DMS53 treated with DMSO at 0.1 percent for 48 hours (cell line): ENCODE measurements at regions not wholly inside any gene's neighbourhood (a gene's known extent, or its start where the extent isn't known, plus 50 kb on each side); places are given as distances from the start of the nearest gene placed in this dataset.
"Not testable (repeated sequence)": the region's sequence is repeated elsewhere in the genome, so short reads cannot be mapped to it uniquely, and the experiment has no call there.

Source experiments
- DNase-seq: peaks from one replicate; lab custom pipeline; 2025; ENCODE audit not compliant: unreplicated experiment; lab: John Stamatoyannopoulos, UW

- DNase-seq, result no peak
Measured at GRCh38 chr20:30484009-30484748, 773.3 kb upstream of the DEFB115 start.

DNA sequence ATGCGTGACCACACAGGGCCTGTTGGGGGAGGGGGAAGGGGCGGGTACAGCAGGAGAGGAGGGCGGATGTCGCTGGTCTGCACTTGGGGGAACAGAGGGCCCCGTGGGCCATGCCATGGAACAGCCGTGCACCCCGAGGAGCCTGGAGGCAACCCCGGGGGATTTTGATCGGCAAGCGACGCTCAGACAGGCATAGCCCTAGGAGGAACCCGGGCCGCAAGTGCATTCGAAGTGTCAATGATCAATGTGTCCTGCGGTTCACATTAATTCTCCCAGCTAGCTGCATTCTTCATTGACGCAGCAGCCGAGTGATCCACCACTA lies 772.8 kb upstream of the DEFB115 start:
- DNase-seq, result no peak

DNA sequence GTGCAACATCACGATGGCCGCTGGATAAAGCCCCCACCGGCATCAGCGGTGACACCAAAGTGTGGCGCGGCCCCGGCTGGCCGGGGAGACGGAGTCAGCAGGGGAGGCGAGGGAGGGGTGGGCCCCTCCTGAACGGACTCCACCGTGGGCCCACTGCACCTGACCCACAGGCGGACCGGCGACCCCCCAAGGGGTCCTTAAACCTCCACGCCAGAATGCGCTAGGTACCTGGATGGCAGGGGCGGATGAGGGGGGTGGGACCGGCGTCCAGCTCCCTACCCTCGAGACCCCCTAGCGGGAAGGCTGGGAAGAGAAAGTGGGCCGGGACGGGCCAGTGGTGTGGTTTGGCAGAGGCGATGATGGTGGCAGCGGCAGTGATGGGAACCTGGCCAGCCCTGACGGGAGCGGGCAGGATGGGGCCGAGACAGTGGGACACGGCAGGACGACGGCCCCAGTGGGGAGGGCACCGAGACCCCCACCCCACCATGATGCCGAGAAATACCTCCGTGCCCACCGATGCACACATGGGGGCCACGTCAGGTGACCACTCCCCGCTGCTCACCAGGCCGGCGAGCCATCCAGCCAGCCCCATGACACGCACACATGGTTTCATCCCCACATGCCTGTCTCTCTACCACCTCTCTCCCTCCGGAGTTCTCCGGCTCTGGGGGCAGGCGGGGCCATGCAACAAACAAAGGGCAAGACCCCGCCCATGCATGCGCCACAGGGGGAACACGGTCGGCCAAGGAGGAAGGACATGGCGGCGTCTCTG lies 771.9 kb upstream of the DEFB115 start:
- DNase-seq, result no peak

- no peak for DNase-seq
Measured at GRCh38 chr20:30486103-30486478, 771.4 kb upstream of the DEFB115 start.

- DNase-seq, result not testable (repeated sequence)
Measured at GRCh38 chr20:30487461-30487860, 770.0 kb upstream of the DEFB115 start.

DNA sequence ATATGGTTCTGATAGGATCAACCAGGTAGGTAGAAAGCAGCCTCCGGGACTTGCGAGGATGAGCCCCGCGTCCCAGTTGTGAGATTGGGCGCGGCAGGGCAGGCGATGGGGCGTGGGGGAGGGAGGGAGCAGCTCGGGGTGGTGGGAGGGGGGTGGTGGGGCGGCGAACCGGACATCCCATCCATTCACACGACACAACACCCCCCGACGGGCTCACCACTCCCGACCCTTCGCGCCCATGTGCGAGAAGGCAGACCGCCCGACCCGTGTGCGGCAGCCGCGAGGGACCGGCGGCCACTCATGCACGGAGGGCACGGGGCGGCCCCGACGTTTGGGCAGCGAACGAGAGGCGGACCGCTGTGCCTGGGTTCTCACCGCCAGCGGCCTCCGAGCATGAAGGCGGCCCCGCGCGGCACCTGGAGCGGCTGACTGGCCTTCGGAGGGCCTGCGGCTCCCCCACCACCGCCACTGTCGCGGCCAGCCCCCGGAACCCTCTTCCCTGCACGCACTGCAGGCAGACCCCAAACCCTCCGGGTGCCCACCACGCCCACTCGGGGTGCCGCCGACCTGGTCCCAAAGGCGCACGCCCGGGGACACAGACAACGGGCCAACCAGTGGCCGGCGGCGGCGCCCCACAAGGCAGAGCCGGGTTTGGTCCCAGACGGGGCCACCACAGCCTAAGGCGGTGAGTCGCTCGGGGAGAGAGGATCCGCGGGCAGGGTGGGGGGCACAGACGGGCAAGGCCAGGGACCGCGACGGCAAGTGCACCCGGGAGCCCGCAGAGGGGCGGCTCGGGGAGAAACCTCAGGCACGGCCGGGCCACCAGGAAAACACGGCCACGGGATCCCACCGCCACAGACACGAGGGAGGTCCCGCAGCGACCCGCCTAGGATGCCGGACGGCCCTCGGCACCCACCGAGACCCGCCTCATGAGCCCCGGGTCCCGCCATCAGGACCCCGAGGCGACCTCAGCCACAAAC lies 769.2 kb upstream of the DEFB115 start:
- DNase-seq, result no peak

- no peak for DNase-seq
Measured at GRCh38 chr20:30488941-30489613, 768.4 kb upstream of the DEFB115 start.

DNA sequence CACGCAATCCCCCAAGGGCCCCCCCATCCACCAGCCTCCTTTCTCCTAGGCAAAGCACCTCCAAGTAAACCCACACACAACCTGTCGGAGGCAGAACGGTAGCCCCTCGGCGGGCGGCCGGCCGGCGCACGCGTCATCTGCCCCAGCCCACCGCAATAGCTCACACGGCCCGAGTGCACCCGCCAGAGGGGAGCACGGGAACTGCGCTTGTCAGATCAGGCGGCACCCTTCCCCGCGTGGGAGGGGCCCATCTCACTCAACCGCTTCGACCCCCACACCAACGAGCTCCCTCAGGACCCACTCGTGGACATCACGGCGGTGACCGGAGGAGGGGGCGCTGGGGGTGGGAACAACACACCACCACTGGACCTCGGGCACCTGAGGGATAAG lies 767.9 kb upstream of the DEFB115 start:
- DNase-seq, result no peak

- DNase-seq, result no peak
Measured at GRCh38 chr20:30491016-30491415, 766.4 kb upstream of the DEFB115 start.

DNA sequence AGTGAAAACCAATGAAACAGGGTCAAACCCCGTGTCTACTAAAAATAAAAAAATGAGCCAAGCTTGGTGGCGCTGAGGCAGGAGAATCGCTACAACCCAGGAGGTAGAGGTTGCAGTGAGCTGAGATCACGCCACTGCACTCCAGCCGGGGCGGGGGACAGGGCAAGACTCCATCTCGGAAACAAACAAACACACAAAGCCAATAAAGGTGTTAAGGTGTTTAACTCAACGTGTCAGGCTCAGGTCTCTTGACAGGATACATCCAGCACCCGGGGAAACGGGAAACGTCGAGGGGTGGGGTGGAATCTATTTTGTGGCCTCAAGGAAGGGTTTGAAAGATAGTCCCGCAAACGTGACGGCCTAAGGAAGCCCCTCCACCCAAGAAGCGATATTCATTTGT lies 760.8 kb upstream of the DEFB115 start:
- not testable (repeated sequence) for DNase-seq

GRCh38 chr20:30497191-30497590 lies 760.3 kb upstream of the DEFB115 start:
- DNase-seq, result not testable (repeated sequence)

DNA sequence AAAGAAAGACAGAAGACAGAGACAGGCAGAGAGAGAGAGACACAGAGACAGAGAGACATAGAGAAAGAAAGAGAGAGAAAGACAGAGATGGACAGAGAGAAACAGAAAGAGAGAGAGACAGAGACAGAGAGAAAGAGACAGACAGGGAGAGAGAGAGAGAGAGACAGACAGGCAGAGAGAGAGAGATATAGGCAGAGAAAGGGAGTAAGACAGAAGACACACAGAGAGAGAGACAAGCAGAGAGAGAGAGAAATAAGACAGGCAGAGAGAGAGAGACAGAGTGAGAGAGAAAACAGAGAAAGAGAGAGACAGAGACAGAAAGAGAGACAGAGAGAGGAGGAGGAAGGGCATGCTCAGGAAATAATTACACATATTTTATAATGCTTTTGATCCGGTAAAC lies 758.3 kb upstream of the DEFB115 start:
- no peak for DNase-seq

DNA sequence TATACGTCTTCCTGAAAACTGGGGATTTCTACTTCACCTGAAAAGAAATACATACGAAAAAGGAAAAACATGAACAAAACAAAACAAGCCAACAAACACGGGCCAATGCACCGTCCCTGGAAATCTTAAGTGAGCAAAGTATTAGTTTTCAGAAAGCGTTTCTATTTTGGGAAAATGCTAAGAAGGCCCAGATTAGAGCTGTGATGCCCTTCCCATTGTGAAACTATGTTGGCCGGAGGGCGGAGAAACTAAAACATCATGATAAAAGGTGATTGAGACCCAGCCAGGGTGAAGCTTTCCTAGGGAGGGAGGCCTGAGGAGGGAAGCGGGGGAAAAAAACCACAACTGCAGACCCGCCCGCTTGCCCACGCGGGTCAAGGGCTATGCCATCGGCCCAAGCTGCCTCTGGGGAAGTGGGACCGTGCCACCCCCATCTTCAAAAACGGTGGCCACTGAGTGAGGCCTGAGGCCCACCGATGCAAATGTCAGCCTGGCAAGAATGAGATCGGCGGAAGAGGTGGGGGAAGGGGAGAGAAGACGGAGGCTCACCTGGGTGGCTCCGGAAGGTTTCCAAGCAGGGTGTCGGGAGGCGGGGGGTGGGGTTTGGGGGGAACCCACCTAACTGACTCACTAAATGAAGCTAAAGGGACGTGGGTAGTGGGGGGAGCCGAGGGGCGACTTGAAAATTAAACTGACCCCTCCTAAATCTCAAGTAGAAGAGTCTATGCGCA lies 757.6 kb upstream of the DEFB115 start:
- not testable (repeated sequence) for DNase-seq

- DNase-seq, result not testable (repeated sequence)
Measured at GRCh38 chr20:30500447-30500820, 757.0 kb upstream of the DEFB115 start.

DNA sequence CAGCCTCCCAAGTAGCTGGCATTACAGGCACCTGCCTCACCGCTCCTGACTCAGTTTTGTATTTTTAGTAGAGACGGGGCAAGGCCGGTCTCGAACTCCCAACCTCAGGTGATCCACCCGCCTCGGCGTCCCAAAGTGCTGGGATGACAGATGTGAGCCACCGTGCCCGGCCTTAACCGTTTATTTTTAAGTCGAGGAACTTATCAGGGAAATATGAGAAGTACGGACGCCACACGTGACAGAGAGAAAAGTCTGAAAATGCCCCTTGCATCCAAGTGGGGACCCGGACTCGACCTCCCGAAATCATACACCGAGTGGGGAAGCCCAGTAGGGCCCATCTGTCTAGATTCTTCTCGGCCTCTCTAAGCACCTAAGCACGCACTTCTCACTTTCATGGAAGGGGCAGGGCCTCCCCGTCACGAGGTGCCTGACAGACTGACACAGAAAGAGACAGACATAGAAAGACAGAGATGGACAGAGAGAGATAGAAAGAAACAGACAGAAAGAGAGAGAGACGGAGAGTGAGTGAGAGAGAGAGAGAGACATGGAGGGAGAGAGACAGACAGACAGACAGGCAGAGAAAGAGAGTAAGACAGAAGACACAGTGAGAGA lies 756.5 kb upstream of the DEFB115 start:
- no peak for DNase-seq

GRCh38 chr20:30502670-30503069 lies 754.8 kb upstream of the DEFB115 start:
- DNase-seq, result no peak

DNA sequence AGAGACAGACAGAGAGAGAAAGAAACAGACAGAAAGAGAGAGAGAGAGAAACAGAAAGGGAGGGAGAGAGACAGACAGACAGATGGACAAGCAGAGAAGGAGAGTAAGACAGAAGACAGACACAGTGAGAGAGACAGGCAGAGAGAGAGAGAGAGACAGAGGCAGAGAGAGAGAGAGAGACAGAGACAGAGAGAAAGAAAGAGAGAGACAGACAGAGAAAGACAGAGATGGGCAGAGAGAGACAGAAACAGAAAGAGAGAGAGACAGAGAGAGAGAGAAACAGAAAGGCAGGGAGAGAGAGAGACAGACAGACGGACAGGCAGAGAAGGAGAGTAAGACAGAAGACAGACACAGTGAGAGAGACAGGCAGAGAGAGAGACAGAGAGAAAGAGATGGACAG lies 754.3 kb upstream of the DEFB115 start:
- DNase-seq, result not testable (repeated sequence)

GRCh38 chr20:30503992-30504570 lies 753.4 kb upstream of the DEFB115 start:
- no peak for DNase-seq

DNA sequence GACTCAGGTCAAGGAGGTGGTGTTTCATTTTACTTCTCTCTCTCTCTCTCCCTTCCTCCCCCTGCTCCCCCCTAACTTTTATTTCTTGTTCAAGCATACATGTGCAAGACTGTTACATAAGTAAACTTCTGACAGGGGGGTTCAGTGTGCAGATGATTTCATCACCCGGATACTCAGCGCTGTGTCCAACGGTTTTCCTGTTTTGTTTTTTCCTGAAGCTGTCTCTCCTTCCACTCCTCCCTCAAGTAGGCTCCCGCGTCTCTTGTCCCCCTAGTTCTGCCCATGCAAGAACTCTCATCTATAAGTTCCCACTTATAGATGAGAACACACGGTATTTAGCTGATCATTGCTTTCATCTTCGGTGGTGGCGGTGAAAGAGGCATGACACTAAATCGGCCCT lies 751.9 kb upstream of the DEFB115 start:
- no peak for DNase-seq

GRCh38 chr20:30506100-30506499 lies 751.4 kb upstream of the DEFB115 start:
- no peak for DNase-seq
